ENCODE measurements at regions not wholly inside any gene's neighbourhood (a gene's known extent, or its start where the extent isn't known, plus 50 kb on each side); places are given as distances from the start of the nearest gene placed in this dataset.

- FAIRE-seq, result no peak
- no peak overlapping the region for H3K4me3 ChIP-seq (ENCODE audit: low read depth, low read length)
Observed at GRCh38 chr18:41410006-41410405, 545.0 kb upstream of the PIK3C3 start.

GRCh38 chr18:41406834-41407233, 548.2 kb upstream of the PIK3C3 start:
- no peaks in the 10 kb centered on the region for H3K27me3 ChIP-seq (ENCODE audit: control insufficient read depth, insufficient read depth, low read length)
- H3K4me3 ChIP-seq (ENCODE audit: low read depth, low read length), result no peak overlapping the region
- H3K36me3 ChIP-seq (ENCODE audit: control insufficient read depth, insufficient read depth, low read length), result no peaks in the 10 kb centered on the region
- FAIRE-seq (no peak), DNase-seq (ENCODE audit: low read depth) (no peak)
- no peak for TF ChIP-seq CTCF (IDR thresholded peaks at IDR 0.05; ENCODE audit: insufficient read depth, low read length, severe bottlenecking)

More at GRCh38 chr18:41410006-41410405, 545.0 kb upstream of the PIK3C3 start:
- no peak for DNase-seq (ENCODE audit: low read depth)
- H3K27me3 ChIP-seq (ENCODE audit: control insufficient read depth, insufficient read depth, low read length), result no peaks in the 10 kb centered on the region
- no peaks in the 10 kb centered on the region for H3K36me3 ChIP-seq (ENCODE audit: control insufficient read depth, insufficient read depth, low read length)
- no peak for TF ChIP-seq CTCF (IDR thresholded peaks at IDR 0.05; ENCODE audit: insufficient read depth, low read length, severe bottlenecking)

- Histone ChIP-seq H3K4me3 (ENCODE audit: low read depth, low read length) (no peak overlapping the region), H3K27me3 (ENCODE audit: control insufficient read depth, insufficient read depth, low read length) (no peaks in the 10 kb centered on the region), H3K36me3 (ENCODE audit: control insufficient read depth, insufficient read depth, low read length) (no peaks in the 10 kb centered on the region)
- DNase-seq (ENCODE audit: low read depth) (peak; percentile 78), FAIRE-seq (no peak)
- TF ChIP-seq CTCF (IDR thresholded peaks at IDR 0.05; ENCODE audit: insufficient read depth, low read length, severe bottlenecking), result no peak
Observed at GRCh38 chr18:41396861-41397260, 558.2 kb upstream of the PIK3C3 start.

- no peak for DNase-seq (ENCODE audit: low read depth)
- Histone ChIP-seq H3K36me3 (ENCODE audit: control insufficient read depth, insufficient read depth, low read length) (no peaks in the 10 kb centered on the region), H3K4me3 (ENCODE audit: low read depth, low read length) (no peak overlapping the region), H3K27me3 (ENCODE audit: control insufficient read depth, insufficient read depth, low read length) (no peaks in the 10 kb centered on the region)
- no peak for TF ChIP-seq CTCF (IDR thresholded peaks at IDR 0.05; ENCODE audit: insufficient read depth, low read length, severe bottlenecking)
- FAIRE-seq, result no peak
Observed at GRCh38 chr18:41396211-41396610, 558.8 kb upstream of the PIK3C3 start.

GRCh38 chr18:41395695-41396094, 559.3 kb upstream of the PIK3C3 start:
- FAIRE-seq (no peak), DNase-seq (ENCODE audit: low read depth) (peak; percentile 32)
- no peak overlapping the region for H3K4me3 ChIP-seq (ENCODE audit: low read depth, low read length)
- H3K27me3 ChIP-seq (ENCODE audit: control insufficient read depth, insufficient read depth, low read length), result no peaks in the 10 kb centered on the region
- no peak for TF ChIP-seq CTCF (IDR thresholded peaks at IDR 0.05; ENCODE audit: insufficient read depth, low read length, severe bottlenecking)
- H3K36me3 ChIP-seq (ENCODE audit: control insufficient read depth, insufficient read depth, low read length), result no peaks in the 10 kb centered on the region

All from bronchial epithelial cell (primary cell).